Keratinocyte (primary cell): ENCODE measurements at regions not wholly inside any gene's neighbourhood (a gene's known extent, or its start where the extent isn't known, plus 50 kb on each side); places are given as distances from the start of the nearest gene placed in this dataset.

Experiments used
- DNase-seq: peaks from one replicate; pipeline ENCODE4 v3.0.0-alpha.2; 2011; ENCODE audit warnings: low read depth, missing footprints, low spot score
- FAIRE-seq: peaks from 2 replicates; lab custom pipeline; 2011; peaks lifted over from hg19 to GRCh38; lab: Jason Lieb, UNC
- H2AFZ ChIP-seq: 2 replicates; pipeline ENCODE4 v1.6.0; 2012; ENCODE audit warnings: low read length, control low read depth, inconsistent platforms; ENCODE audit not compliant: control insufficient read depth
- H3K27ac ChIP-seq: 2 replicates; pipeline ENCODE4 v1.5.1; 2011; ENCODE audit warnings: low read length; ENCODE audit not compliant: control insufficient read depth, insufficient read depth
- H3K27me3 ChIP-seq: 3 replicates; pipeline ENCODE4 v1.6.0; 2011; ENCODE audit warnings: low read length; ENCODE audit not compliant: control insufficient read depth, insufficient read depth; ENCODE audit errors: extremely low read depth
- H3K36me3 ChIP-seq, 2 experiments: 2 replicates in 1 of 2; 3 replicates in 1 of 2; pipeline ENCODE4 v1.5.1; 2011; ENCODE audit warnings: low read length in 2 of 2, mild to moderate bottlenecking in 1 of 2; ENCODE audit not compliant: control insufficient read depth in 2 of 2, insufficient read depth in 2 of 2; ENCODE audit errors: extremely low read depth in 1 of 2
- H3K4me1 ChIP-seq: 3 replicates; pipeline ENCODE4 v1.5.1; 2011; ENCODE audit warnings: low read length; ENCODE audit not compliant: control insufficient read depth, insufficient read depth; ENCODE audit errors: extremely low read depth
- H3K4me2 ChIP-seq: 3 replicates; pipeline ENCODE4 v1.6.0; 2011; ENCODE audit warnings: low read depth, low read length; ENCODE audit not compliant: control insufficient read depth, insufficient read depth; ENCODE audit errors: extremely low read depth
- H3K4me3 ChIP-seq, 3 experiments: fragments of 200-600 bp in 1 of 3; sonication (generic) in 1 of 3; 2 replicates in 2 of 3; 3 replicates in 1 of 3; pipeline ENCODE4 v1.5.1; 2011 to 2016; ENCODE audit warnings: low read length in 3 of 3, mild to moderate bottlenecking in 3 of 3, control low read depth in 2 of 3, inconsistent platforms in 1 of 3, low read depth in 1 of 3, mixed read lengths in 1 of 3, mixed run types in 1 of 3, moderate library complexity in 1 of 3; ENCODE audit not compliant: control insufficient read depth in 2 of 3, insufficient read depth in 2 of 3; ENCODE audit errors: extremely low read depth in 1 of 3
- H3K79me2 ChIP-seq: 2 replicates; pipeline ENCODE4 v1.6.0; 2012; ENCODE audit warnings: low read length; ENCODE audit not compliant: control insufficient read depth, insufficient read depth
- H3K9ac ChIP-seq: 3 replicates; pipeline ENCODE4 v1.6.0; 2011; ENCODE audit warnings: low read length; ENCODE audit not compliant: control insufficient read depth, insufficient read depth; ENCODE audit errors: extremely low read depth
- H3K9me1 ChIP-seq: 3 replicates; pipeline ENCODE4 v1.6.0; 2011; ENCODE audit warnings: low read length; ENCODE audit not compliant: control insufficient read depth, insufficient read depth; ENCODE audit errors: extremely low read depth
- H3K9me3 ChIP-seq: 2 replicates; pipeline ENCODE4 v1.5.1; 2012; ENCODE audit warnings: low read depth, low read length; ENCODE audit not compliant: control insufficient read depth
- H4K20me1 ChIP-seq: 3 replicates; pipeline ENCODE4 v1.6.0; 2011; ENCODE audit warnings: low read length; ENCODE audit not compliant: control insufficient read depth, insufficient read depth; ENCODE audit errors: extremely low read depth
- CTCF ChIP-seq, 3 experiments: IDR thresholded peaks in 1 of 3; conservative IDR thresholded peaks in 1 of 3; optimal IDR thresholded peaks in 1 of 3; 2 replicates in 2 of 3; 3 replicates in 1 of 3; pipeline versions ENCODE3 to v1.5.1; 2011; ENCODE audit warnings: low read length in 3 of 3, mild to moderate bottlenecking in 3 of 3, moderate library complexity in 2 of 3, control low read depth in 1 of 3, inconsistent platforms in 1 of 3; ENCODE audit not compliant: insufficient read depth in 2 of 3; ENCODE audit errors: extremely low read depth in 1 of 3
- EZH2 ChIP-seq: IDR thresholded peaks from one replicate; pipeline ENCODE4 v1.6.1; 2012; ENCODE audit warnings: inconsistent platforms, mild to moderate bottlenecking, low read length, moderate library complexity
- dilution Hi-C: fragments of 300-500 bp; cut with MboI; formaldehyde crosslinking; loops from one replicate; pipeline ENCODE4 v1.7.0; 2020; ENCODE audit warnings: low sequenced_read_pairs; ENCODE audit not compliant: extremely low pct_ligation_motif_present

GRCh38 chr11:127362754-127363308 lies 362.3 kb upstream of the KIRREL3 start:
- no peaks in the 10 kb centered on the region for H3K9me3 ChIP-seq
- TF ChIP-seq CTCF (optimal IDR thresholded peaks at IDR 0.05 in 1 of 3, IDR thresholded peaks at IDR 0.05 in 1 of 3, conservative IDR thresholded peaks at IDR 0.05 in 1 of 3; ENCODE audit: extremely low read depth in 1 of 3, insufficient read depth in 2 of 3, low read length in 3 of 3) (no peak), EZH2 (no peak)
- H3K9me1 ChIP-seq = no peaks in the 10 kb centered on the region
- no peaks in the 10 kb centered on the region for H3K36me3 ChIP-seq
- H3K4me1 ChIP-seq = no peaks in the 10 kb centered on the region
- no peak overlapping the region for H3K4me2 ChIP-seq
- H3K4me3 ChIP-seq = no peak overlapping the region
- H3K9ac ChIP-seq = no peak overlapping the region
- dilution Hi-C loops = no loop called here
- DNase-seq (no peak), FAIRE-seq (no peak)
- H3K27me3 ChIP-seq = no peaks in the 10 kb centered on the region
- no peak overlapping the region for H3K27ac ChIP-seq
- H3K79me2 ChIP-seq = no peaks in the 10 kb centered on the region
- no peak overlapping the region for H2AFZ ChIP-seq
- H4K20me1 ChIP-seq = no peaks in the 10 kb centered on the region

- no peaks in the 10 kb centered on the region for H3K9me1 ChIP-seq
- dilution Hi-C loops = no loop called here
Measured at GRCh38 chr11:127358160-127358559, 357.6 kb upstream of the KIRREL3 start.

GRCh38 chr11:127350476-127350875 lies 349.9 kb upstream of the KIRREL3 start:
- Histone ChIP-seq H3K4me2 (no peak overlapping the region), H2AFZ (no peak overlapping the region), H3K4me3 (no peak overlapping the region), H3K36me3 (no peaks in the 10 kb centered on the region), H3K4me1 (no peaks in the 10 kb centered on the region), H4K20me1 (no peaks in the 10 kb centered on the region), H3K27me3 (no peaks in the 10 kb centered on the region), H3K9me3 (no peaks in the 10 kb centered on the region), H3K27ac (no peak overlapping the region), H3K79me2 (no peaks in the 10 kb centered on the region), H3K9ac (no peak overlapping the region), H3K9me1 (no peaks in the 10 kb centered on the region)
- dilution Hi-C loops = no loop called here
- TF ChIP-seq EZH2 (no peak), CTCF (optimal IDR thresholded peaks at IDR 0.05 in 1 of 3, IDR thresholded peaks at IDR 0.05 in 1 of 3, conservative IDR thresholded peaks at IDR 0.05 in 1 of 3; ENCODE audit: extremely low read depth in 1 of 3, insufficient read depth in 2 of 3, low read length in 3 of 3) (no peak)
- DNase-seq (no peak), FAIRE-seq (no peak)

More at GRCh38 chr11:127358160-127358559, 357.6 kb upstream of the KIRREL3 start:
- H3K27me3 ChIP-seq = no peaks in the 10 kb centered on the region
- no peaks in the 10 kb centered on the region for H3K36me3 ChIP-seq
- H2AFZ ChIP-seq = no peak overlapping the region
- no peaks in the 10 kb centered on the region for H3K9me3 ChIP-seq
- H3K4me2 ChIP-seq = no peak overlapping the region
- H4K20me1 ChIP-seq = no peaks in the 10 kb centered on the region
- DNase-seq = no peak
- H3K79me2 ChIP-seq = no peaks in the 10 kb centered on the region
- no peak overlapping the region for H3K4me3 ChIP-seq
- TF ChIP-seq EZH2 = no peak
- H3K9ac ChIP-seq = no peak overlapping the region
- H3K27ac ChIP-seq = no peak overlapping the region
- H3K4me1 ChIP-seq = no peaks in the 10 kb centered on the region
- FAIRE-seq = no peak
